HG02852 (cell line): ENCODE measurements at regions not wholly inside any gene's neighbourhood (a gene's known extent, or its start where the extent isn't known, plus 50 kb on each side); places are given as distances from the start of the nearest gene placed in this dataset.
"Not testable (repeated sequence)": the region's sequence is repeated elsewhere in the genome, so short reads cannot be mapped to it uniquely, and the experiment has no call there.

Experiments
- ATAC-seq: cut with Tn5 transposase; IDR thresholded peaks from one replicate; pipeline ENCODE4 v1.9.1; 2021; ENCODE audit warnings: mild to moderate bottlenecking, moderate library complexity; ENCODE audit not compliant: unreplicated experiment

DNA sequence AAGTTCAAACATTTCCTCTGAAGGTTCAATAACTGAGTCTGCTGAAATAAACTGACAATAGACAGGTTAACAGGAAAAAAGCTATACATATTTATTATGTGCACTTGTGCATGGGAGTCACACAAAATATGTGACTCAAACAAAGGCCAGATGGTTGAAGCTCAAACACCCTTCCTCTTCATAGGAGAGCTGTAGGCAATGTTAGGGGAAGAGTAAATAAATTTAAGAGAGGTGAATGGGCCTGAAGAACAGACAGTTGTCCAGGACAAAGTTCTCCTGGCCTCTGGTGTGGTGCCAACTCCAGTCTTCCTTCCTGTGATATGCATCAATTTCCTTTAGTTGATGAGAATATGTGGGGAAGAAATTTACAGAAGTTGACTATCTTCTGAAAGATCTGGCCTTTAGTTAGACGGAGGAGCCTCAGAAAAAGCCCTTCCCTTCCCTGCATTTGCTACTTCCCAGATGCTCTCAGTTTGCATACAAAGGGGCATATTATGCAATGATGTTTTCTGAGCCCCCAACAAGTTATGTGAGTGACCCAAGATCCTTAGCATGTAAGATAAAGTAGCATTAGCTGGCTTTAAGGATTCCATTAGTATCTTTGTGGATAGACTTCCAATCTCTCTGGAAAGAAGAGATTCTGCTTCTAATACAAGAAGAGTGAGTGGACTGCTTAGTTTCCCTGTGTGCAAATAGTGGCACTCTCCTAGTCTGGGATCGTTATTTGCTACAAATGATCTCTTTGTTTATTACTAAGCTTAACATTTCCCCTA is 96.4 kb upstream of the IGSF10 start:
- ATAC-seq: no peak

DNA sequence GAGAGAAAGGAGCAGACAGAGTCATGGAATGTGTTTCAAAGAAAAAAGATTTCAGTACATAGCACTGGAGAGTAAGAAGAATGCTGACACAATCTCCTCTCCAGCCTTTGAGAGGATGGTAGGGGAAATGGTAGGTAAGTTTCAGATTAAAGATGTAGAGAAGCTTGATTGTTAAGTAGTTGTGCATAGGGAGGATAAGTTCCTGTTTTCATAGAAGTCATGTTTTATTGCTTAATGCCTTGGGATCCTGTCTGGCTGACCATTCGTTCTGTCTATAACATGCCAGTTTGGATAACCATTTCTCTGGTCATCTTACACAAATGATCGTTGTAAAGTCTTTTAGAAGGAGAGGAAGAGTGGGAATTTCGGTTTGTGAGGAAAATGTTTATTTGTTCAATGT is 95.7 kb upstream of the IGSF10 start:
- ATAC-seq: no peak

DNA sequence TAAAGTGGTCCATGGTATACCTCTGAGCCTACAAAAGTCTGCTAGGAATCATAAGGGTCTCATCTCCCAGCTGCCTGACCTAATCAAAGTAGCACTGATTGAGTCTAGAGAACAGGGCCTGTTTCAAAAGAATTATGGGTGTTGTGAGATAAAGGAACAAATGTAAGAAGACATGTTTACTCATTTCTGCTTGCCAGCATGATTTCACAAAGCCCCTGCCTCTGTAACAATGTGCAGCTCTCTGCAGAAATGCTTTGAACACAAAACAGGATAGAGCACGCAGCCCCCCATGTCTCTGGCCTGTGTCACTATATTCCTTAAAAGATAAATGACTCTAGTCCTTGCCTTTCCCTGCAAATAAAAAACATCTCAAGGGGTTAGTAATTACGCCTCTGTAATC is 94.7 kb upstream of the IGSF10 start:
- ATAC-seq: no peak

DNA sequence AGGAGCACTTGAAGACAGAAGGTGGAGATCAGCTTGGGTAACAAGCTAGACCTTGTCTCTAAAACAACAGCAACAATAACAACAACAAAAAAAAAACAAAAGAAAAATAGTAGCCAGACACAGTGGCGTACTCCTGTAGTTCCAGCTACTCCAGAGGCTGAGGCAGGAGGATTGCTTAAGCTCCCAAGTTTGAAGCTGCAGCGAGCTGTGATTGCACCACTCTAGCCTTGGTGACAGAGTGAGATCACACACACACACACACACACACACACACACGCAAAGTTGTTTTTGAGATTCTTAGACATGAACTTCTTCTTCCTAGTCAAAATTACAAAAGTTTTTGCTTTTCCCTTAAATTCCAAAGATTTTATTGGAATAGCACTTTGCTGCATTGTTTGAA is 93.0 kb upstream of the IGSF10 start:
- ATAC-seq: no peak

DNA sequence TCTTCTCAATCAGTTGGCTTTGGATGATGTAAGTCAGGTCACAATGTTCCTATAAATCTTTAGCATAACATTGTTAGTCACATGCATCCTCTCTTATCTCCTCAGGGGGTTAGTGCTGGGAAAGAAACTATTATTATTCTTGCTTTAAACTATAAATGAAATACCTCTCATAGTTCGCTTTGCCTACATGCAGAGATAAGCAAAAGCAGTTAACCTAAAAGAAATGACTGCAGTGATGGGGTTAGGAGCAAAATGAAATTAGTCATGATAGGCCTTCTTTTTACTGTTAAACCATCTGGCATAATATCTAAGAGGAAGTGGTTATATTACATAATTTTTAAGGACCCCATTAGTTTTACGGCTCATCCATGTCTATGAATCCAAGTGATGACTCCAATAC is 91.7 kb upstream of the IGSF10 start:
- no peak for ATAC-seq

DNA sequence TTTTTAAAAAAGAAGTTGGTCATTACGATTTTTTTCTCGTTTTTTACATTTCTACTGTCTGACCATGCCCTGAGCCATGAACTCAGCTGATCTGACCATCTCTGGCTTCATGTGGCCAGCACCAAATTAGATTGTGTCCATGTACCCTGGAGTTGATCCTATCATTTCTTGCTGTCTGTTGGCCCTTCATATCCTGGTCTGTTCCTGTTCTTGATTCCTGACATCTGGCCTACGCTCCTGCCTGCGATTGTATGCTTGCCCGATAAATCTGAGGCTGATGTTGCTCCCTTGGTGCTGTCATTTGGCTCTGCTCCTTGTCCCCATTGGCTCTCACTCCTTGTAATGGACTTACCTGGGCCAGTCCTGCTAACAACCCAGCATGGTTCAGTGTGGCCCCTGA is 89.8 kb upstream of the IGSF10 start:
- no peak for ATAC-seq

DNA sequence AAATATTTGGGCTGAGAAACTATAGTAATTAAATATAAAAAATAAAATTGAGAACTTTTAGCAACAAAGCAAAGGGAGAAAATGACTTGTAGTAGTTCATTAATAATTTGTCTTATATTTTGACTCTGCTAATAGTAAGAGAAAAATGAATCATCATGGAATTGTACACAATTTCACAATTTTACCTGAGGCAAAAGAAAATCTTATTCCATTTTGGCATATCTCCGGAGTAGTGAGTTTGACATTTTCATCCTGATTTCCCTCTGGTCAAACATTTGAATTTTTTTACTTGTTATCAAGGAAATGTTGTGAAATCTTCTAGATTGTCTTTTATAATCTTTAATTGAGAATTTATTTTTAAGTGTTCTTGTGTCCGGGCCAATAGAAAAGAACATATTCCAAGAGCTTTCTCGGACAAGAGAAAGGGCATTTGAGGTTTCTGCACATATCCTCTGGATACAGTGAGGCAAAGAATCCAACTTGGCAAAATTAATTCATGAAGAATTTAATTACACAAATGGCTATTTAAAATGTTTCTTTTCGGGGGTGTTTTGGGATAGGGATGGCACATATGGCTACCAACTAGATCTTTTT is 89.3 kb upstream of the IGSF10 start:
- no peak for ATAC-seq

DNA sequence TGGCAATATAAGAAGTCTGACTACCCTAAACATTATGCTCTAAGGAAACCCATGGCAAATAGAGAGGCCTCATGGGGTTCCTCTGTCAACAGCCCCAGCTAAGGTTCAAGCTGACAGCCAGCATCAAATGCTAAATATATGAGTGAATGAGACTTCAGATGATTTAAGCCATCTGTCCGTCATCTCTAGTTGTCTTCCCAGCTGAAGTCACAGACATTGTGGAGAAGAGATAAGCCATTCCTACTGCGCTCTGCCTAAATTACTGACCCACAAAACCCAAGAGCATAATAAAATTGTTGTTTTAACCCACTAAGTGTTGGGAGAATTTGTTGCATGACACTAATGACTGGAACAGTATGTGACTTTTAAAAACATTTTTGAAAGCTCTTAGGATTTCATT is 87.3 kb upstream of the IGSF10 start:
- no peak for ATAC-seq

DNA sequence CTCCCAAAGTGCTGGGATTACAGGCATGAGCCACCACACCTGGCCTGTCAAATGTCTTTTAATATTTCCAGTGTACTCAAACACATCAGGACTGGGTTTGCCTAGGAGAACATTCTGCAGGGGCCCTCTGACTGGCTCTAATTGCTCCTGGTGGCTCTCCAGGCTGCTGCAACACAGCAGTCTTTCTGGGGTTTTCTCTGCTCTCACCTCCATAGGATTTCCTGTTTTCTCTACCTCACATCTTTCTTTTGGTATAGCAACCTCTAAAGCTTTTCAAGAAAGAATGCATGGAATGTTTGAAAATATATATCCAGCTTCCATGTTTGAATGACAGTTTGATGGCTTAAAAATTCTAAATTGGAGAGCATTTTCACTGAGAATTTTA is 83.3 kb upstream of the IGSF10 start:
- ATAC-seq: no peak

DNA sequence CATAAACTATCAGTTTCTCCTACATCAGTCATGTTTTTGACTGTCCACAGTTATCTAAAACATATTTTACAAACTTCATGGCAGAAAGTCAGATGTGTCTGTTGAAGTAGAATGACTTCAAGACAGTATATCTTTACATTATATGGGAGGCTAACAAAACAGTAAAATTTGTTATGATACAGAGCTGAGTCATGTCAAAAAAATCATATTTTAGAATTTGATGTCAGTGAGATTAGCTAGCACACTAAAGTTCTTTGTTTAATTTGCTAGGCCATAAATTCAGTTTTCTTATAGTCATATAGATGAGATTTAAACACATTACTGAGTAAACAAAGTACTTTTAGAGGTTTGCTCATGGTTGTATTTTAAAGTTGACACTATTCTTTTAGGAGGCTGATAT is 80.3 kb upstream of the IGSF10 start:
- no peak for ATAC-seq

DNA sequence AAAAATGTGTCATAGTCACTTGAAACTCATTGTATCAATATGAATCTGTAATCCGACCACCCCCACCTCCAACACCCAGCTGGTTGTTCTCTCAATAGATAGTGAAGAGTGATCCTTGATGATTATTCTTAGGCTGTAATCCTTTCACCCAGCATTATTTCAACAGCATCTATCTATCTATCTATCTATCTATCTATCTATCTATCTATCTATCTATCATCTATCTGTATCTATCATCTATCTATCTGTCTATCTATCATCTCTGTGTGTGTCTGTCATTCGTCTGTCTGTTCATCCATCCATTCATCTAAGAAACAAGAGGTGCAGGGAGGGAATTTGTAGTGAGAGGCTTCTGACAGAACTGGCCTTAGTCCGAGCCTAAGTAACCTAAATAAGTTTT is 78.7 kb upstream of the IGSF10 start:
- no peak for ATAC-seq

DNA sequence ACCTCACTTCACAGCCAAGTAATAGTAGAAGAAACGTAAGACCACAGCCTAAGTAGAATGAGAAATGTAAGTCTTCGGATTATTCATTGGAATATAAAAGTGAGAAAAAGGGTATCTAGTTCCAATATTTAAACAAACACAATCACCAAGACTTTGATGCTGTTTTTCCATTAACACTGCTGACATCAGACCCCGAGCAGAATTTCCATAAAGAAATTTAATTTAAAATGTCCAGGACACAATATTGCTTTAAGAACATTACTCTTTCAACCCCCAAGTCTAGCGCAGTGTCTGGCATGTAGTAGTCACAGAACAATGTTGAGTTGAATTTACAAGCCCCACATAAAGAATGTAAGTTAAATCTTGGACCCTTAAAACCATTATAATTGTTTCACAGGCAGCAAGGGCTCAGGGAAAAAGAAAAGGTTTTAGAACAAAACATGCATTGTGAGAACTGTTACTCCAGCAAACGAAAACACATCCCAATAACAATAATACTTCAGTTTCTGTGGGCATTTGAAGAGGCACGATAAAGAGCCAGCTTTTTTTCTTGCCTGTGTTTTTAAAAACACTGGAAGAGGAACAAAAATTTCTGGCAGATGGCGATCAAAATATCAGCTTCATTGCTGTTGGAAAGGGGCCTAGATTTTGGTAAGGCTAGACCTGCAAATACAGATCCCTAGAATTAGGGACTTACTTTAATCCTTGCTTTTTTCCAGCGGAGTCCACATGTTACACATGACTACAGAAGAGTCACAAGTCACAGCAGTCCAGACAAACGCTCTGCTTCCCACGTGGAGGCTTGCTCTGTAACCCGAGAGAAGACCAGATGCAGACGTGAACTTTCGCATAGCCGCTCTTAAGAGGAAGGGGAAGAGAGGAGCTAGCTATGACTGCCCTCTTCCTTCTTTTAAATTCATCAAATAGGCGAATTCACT is 77.9 kb upstream of the IGSF10 start:
- ATAC-seq: no peak

DNA sequence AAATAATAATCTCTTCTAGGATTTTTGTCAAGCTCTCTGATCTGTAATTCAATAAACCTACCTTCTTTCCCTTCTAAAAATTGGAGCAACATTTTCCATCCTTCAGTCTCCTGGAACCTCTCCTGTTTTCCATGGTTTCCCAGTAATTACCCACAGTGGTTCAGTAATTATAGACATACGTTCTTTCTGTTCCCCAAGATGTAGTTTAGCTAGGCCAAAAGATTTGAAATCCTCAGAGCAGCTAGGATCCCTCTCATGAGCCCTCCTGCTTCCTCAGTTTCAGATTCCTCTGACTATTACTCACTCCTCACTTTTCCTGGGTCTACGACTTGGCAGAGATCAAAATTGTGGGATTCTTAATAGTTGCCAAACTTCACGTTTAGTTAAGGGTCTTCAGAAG is 76.9 kb upstream of the IGSF10 start:
- no peak for ATAC-seq

DNA sequence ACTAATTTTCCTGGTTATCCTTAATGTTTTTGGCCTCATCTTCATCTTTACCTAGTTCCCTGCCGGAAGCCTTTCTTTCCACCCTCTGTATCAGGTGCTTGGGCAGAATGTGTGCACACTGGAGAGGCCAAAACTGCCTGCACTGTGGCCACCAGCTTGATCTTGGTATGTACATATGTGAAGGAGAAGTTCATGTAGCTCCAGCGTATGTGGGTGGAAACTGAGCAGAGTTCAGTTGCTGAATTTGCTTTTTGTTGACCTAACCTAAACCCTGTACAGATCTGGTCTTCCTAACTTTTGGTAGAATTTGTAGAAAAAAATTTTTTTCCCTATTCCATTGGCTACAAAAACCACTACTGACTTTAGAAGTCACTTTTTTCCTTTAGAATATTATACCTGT is 65.9 kb upstream of the IGSF10 start:
- no peak for ATAC-seq

DNA sequence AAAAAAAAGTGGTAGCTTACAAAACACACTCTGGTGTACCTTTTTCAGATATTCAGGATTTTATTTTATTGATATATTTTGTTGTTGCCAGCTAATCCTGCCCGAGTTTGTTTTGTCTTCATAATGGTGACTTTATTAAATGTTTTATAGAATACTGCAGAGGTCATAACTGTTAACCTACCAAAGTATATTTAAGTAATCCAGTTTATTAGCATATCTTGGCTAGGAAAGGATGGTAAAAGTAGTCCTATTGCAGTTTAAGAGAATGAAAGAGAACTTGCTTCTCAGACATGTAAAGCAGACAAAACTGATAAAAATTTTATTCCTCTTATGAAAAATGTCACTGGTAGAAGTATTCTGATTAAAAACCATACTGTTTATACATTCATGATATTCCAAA is 59.2 kb upstream of the IGSF10 start:
- no peak for ATAC-seq

DNA sequence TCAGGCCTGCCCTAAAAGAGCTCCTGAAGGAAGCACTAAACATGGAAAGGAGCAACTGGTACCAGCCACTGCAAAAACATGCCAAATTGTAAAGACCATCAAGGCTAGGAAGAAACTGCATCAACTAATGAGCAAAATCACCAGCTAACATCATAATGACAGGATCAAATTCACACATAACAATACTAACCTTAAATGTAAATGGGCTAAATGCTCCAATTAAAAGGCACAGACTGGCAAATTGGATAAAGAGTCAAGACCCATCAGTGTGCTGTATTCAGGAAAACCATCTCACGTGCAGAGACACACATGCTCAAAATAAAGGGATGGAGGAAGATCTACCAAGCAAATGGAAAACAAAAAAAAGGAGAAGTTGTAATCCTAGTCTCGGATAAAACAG is 50.6 kb upstream of the IGSF10 start:
- ATAC-seq: not testable (repeated sequence)
